Psoas muscle (tissue), 7 donors: ENCODE measurements at regions not wholly inside any gene's neighbourhood (a gene's known extent, or its start where the extent isn't known, plus 50 kb on each side); places are given as distances from the start of the nearest gene placed in this dataset.

Experiments
- ATAC-seq, 4 donors: fragments of 200-7000 bp; cut with Tn5 transposase; one replicate each; pipeline ENCODE4 v1.9.1; 2020; ENCODE audit warnings: moderate library complexity in 3 of 4, mild to moderate bottlenecking in 2 of 4
- DNase-seq, 2 donors: peaks; one replicate each; pipeline ENCODE4 v3.0.0-alpha.2; 2020
- H3K27ac ChIP-seq: fragments of 200-600 bp; one replicate; pipeline ENCODE4 v1.8.0; 2022
- H3K27me3 ChIP-seq, 3 donors: fragments of 200-600 bp in 1 of 3; one replicate each; pipeline versions ENCODE4 v1.6.1 to v1.8.0; 2013 to 2022; ENCODE audit warnings: low read length in 2 of 3, mild to moderate bottlenecking in 2 of 3, moderate library complexity in 1 of 3; ENCODE audit not compliant: insufficient read depth in 3 of 3
- H3K36me3 ChIP-seq, 2 donors: fragments of 200-600 bp in 1 of 2; one replicate each; pipeline versions ENCODE4 v1.6.1 to v1.8.0; 2013 to 2022; ENCODE audit warnings: low read depth in 1 of 2, mild to moderate bottlenecking in 1 of 2, moderate library complexity in 1 of 2; ENCODE audit not compliant: insufficient read depth in 1 of 2
- H3K4me1 ChIP-seq: fragments of 200-600 bp; one replicate; pipeline ENCODE4 v1.8.0; 2022
- H3K4me3 ChIP-seq: fragments of 200-600 bp; one replicate; pipeline ENCODE4 v1.8.0; 2022; ENCODE audit warnings: mild to moderate bottlenecking
- H3K9me3 ChIP-seq: fragments of 200-600 bp; one replicate; pipeline ENCODE4 v1.8.0; 2022
- CTCF ChIP-seq: fragments of 200-600 bp; IDR thresholded peaks from one replicate; pipeline ENCODE4 v1.8.0; 2022; ENCODE audit warnings: antibody characterized with exemption
- WGBS, 3 donors: extraction: QIAGEN DNeasy Blood & Tissue Kit; methylation state at CpG; one replicate each; pipeline versions ENCODE4 v1.1.6 to v1.1.7; 2013; 5-methylcytosine and 5-hydroxymethylcytosine counted together
- intact Hi-C, 2 donors: fragments of 100-400 bp; cut with DNase I; formaldehyde crosslinking; loops; one replicate each; pipeline versions ENCODE4 v1.11.0 to v1.14.2; 2022
- donor health status: healthy with polysubstance abuse.
- donor health status: DM: no; HTN: no; CAD: no; lungs with moderate emphysema.
- donor health status: Bipolar disorder and iron deficiency.
- donor health status: healthy.
- donor health status: DM: yes; HTN: yes; CAD: no.
- donor health status: DM: no; HTN: no; CAD: no.
- donor health status: DM: yes; HTN: yes; CAD: no.

- intact Hi-C loops, result no loop called here
- H3K27me3 ChIP-seq, result no peaks in the 10 kb centered on the region
- H3K4me1 ChIP-seq, result peaks cover 61% of the 10 kb centered on the region
- H3K4me3 ChIP-seq, result no peak overlapping the region
- DNase-seq (no peak), ATAC-seq (no peak)
- WGBS, 3 donors, result 92 to 93% (median 93%) methylated on average over 4 of the region's 4 CpGs
- TF ChIP-seq CTCF, result no peak
- no peaks in the 10 kb centered on the region for H3K36me3 ChIP-seq
- H3K27ac ChIP-seq, result no peak overlapping the region
- no peaks in the 10 kb centered on the region for H3K9me3 ChIP-seq
Observed at GRCh38 chr3:72440491-72440890, 407.8 kb downstream of the SHQ1 start.

GRCh38 chr3:72439321-72440183, 408.7 kb downstream of the SHQ1 start:
- H3K27me3 ChIP-seq, result no peaks in the 10 kb centered on the region
- no peak for DNase-seq
- no peak overlapping the region for H3K27ac ChIP-seq
- no peak overlapping the region for H3K4me3 ChIP-seq
- WGBS, 3 donors, result 51 to 54% (median 52%) methylated on average over 5 of the region's 5 CpGs
- peaks cover 52% of the 10 kb centered on the region for H3K4me1 ChIP-seq
- no peak for TF ChIP-seq CTCF
- ATAC-seq, result peak in 1 of 4 donors; percentile 29
- intact Hi-C loops, result no loop called here
- H3K36me3 ChIP-seq, result no peaks in the 10 kb centered on the region
- no peaks in the 10 kb centered on the region for H3K9me3 ChIP-seq

- no peak overlapping the region for H3K4me3 ChIP-seq
- intact Hi-C loops, result no loop called here
- H3K36me3 ChIP-seq, result no peaks in the 10 kb centered on the region
- DNase-seq, result no peak
- H3K27me3 ChIP-seq, result no peaks in the 10 kb centered on the region
- TF ChIP-seq CTCF, result no peak
- H3K9me3 ChIP-seq, result no peaks in the 10 kb centered on the region
- WGBS, 3 donors, result 74 to 81% (median 76%) methylated on average over 5 of the region's 5 CpGs
- H3K27ac ChIP-seq, result no peak overlapping the region
- peak; percentile 14 to 65 (median 41) for ATAC-seq
- H3K4me1 ChIP-seq, result peaks cover 56% of the 10 kb centered on the region
Observed at GRCh38 chr3:72437661-72438406, 410.4 kb downstream of the SHQ1 start.

- intact Hi-C loops, result no loop called here
- no peak for TF ChIP-seq CTCF
- H3K27me3 ChIP-seq, result no peaks in the 10 kb centered on the region
- WGBS, 3 donors, result 65 to 72% (median 66%) methylated on average over 7 of the region's 7 CpGs
- no peaks in the 10 kb centered on the region for H3K9me3 ChIP-seq
- DNase-seq, result no peak
- H3K4me3 ChIP-seq, result no peak overlapping the region
- H3K4me1 ChIP-seq, result peaks cover 56% of the 10 kb centered on the region
- no peaks in the 10 kb centered on the region for H3K36me3 ChIP-seq
- H3K27ac ChIP-seq, result no peak overlapping the region
- no peak for ATAC-seq
Observed at GRCh38 chr3:72436863-72437592, 411.2 kb downstream of the SHQ1 start.
